Ishikawa (cell line): ENCODE measurements at regions not wholly inside any gene's neighbourhood (a gene's known extent, or its start where the extent isn't known, plus 50 kb on each side); places are given as distances from the start of the nearest gene placed in this dataset.

Experiments
- CEBPB ChIP-seq: IDR thresholded peaks from 2 replicates; pipeline ENCODE4 v1.6.1; 2012
- CREB1 ChIP-seq: IDR thresholded peaks from 2 replicates; pipeline ENCODE4 v1.6.1; 2012; ENCODE audit warnings: low read depth
- EGR1 ChIP-seq: IDR thresholded peaks from 2 replicates; pipeline ENCODE4 v1.6.1; 2012
- EP300 ChIP-seq: IDR thresholded peaks from 2 replicates; pipeline ENCODE4 v1.6.1; 2012; ENCODE audit warnings: borderline replicate concordance
- FOXM1 ChIP-seq: IDR thresholded peaks from 2 replicates; pipeline ENCODE4 v1.6.1; 2012; ENCODE audit warnings: low read depth, borderline replicate concordance
- MAX ChIP-seq: IDR thresholded peaks from 2 replicates; pipeline ENCODE4 v1.6.1; 2012
- NFIC ChIP-seq: IDR thresholded peaks from 2 replicates; pipeline ENCODE4 v1.6.1; 2012
- RAD21 ChIP-seq: IDR thresholded peaks from 2 replicates; pipeline ENCODE4 v1.6.1; 2012; ENCODE audit warnings: low read depth
- REST ChIP-seq: IDR thresholded peaks from 2 replicates; pipeline ENCODE4 v1.6.1; 2012; ENCODE audit warnings: low read depth, mild to moderate bottlenecking
- TAF1 ChIP-seq: IDR thresholded peaks from 2 replicates; pipeline ENCODE4 v1.6.1; 2012; ENCODE audit warnings: low read depth, mild to moderate bottlenecking
- TCF12 ChIP-seq: IDR thresholded peaks from 2 replicates; pipeline ENCODE4 v1.6.1; 2012; ENCODE audit warnings: low read depth
- TEAD4 ChIP-seq: IDR thresholded peaks from 2 replicates; pipeline ENCODE4 v1.6.1; 2012
- USF1 ChIP-seq: IDR thresholded peaks from 2 replicates; pipeline ENCODE4 v1.6.1; 2012
- YY1 ChIP-seq: IDR thresholded peaks from 2 replicates; pipeline ENCODE4 v1.6.1; 2012; ENCODE audit warnings: low read depth
- ZBTB7A ChIP-seq: IDR thresholded peaks from 2 replicates; pipeline ENCODE4 v1.6.1; 2012; ENCODE audit warnings: low read depth

GRCh38 chr3:804211-804610, 288.6 kb upstream of the CNTN6 start:
- TF ChIP-seq NFIC = no peak
- no peak for TF ChIP-seq CREB1
- no peak for TF ChIP-seq MAX
- TF ChIP-seq REST = no peak
- no peak for TF ChIP-seq FOXM1
- TF ChIP-seq EP300 = no peak
- no peak for TF ChIP-seq TAF1
- TF ChIP-seq RAD21 = no peak
- TF ChIP-seq USF1 = no peak
- no peak for TF ChIP-seq YY1
- TF ChIP-seq ZBTB7A = no peak
- TF ChIP-seq EGR1 = no peak
- no peak for TF ChIP-seq TEAD4

- no peak for TF ChIP-seq EGR1
- no peak for TF ChIP-seq REST
- no peak for TF ChIP-seq ZBTB7A
- no peak for TF ChIP-seq YY1
- no peak for TF ChIP-seq MAX
- TF ChIP-seq TCF12 = no peak
Measured at GRCh38 chr3:805326-805725, 287.5 kb upstream of the CNTN6 start.

GRCh38 chr3:806006-806405, 286.8 kb upstream of the CNTN6 start:
- TF ChIP-seq TAF1 (no peak), FOXM1 (no peak), NFIC (no peak), ZBTB7A (no peak), YY1 (no peak), EP300 (no peak), TEAD4 (no peak), RAD21 (no peak), EGR1 (no peak)

- TF ChIP-seq EGR1 = no peak
- no peak for TF ChIP-seq TEAD4
- no peak for TF ChIP-seq EP300
- TF ChIP-seq MAX = no peak
- TF ChIP-seq CEBPB = no peak
- no peak for TF ChIP-seq FOXM1
- no peak for TF ChIP-seq RAD21
- TF ChIP-seq CREB1 = no peak
Measured at GRCh38 chr3:816605-817004, 276.2 kb upstream of the CNTN6 start.

- TF ChIP-seq USF1 (no peak), RAD21 (no peak), CEBPB (no peak), NFIC (no peak)
Measured at GRCh38 chr3:834679-835078, 258.1 kb upstream of the CNTN6 start.

GRCh38 chr3:835096-835495, 257.7 kb upstream of the CNTN6 start:
- no peak for TF ChIP-seq MAX
- TF ChIP-seq YY1 = no peak
- TF ChIP-seq EGR1 = no peak
- TF ChIP-seq EP300 = no peak
- no peak for TF ChIP-seq TAF1
- no peak for TF ChIP-seq ZBTB7A
- TF ChIP-seq TEAD4 = no peak
- TF ChIP-seq CEBPB = no peak
- no peak for TF ChIP-seq FOXM1
- no peak for TF ChIP-seq RAD21
- no peak for TF ChIP-seq NFIC
- TF ChIP-seq USF1 = no peak
- TF ChIP-seq CREB1 = no peak
- no peak for TF ChIP-seq TCF12
- no peak for TF ChIP-seq REST
